Lung (tissue), 11 donors: ENCODE measurements at regions not wholly inside any gene's neighbourhood (a gene's known extent, or its start where the extent isn't known, plus 50 kb on each side); places are given as distances from the start of the nearest gene placed in this dataset.

ENCODE experiments used
- ATAC-seq: fragments of 200-7000 bp; cut with Tn5 transposase; one replicate; pipeline ENCODE4 v1.9.1; 2020; ENCODE audit warnings: moderate number of reproducible peaks; ENCODE audit not compliant: insufficient read depth, low FRiP score
- DNase-seq, 3 donors: peaks; one replicate each; pipeline ENCODE4 v3.0.0-alpha.2; 2013 to 2017
- H3K27ac ChIP-seq, 2 donors: one replicate each; pipeline ENCODE4 v1.5.1; 2013; ENCODE audit warnings: mild to moderate bottlenecking in 2 of 2, moderate library complexity in 2 of 2, control low read depth in 1 of 2, inconsistent platforms in 1 of 2, low read depth in 1 of 2, low read length in 1 of 2
- H3K27me3 ChIP-seq, 3 donors: one replicate each; pipeline ENCODE4 v1.5.1; 2013; ENCODE audit warnings: low read length in 2 of 3; ENCODE audit not compliant: control insufficient read depth in 3 of 3, insufficient read depth in 3 of 3
- H3K36me3 ChIP-seq, 4 donors: one replicate each; pipeline ENCODE4 v1.5.1; 2013; ENCODE audit warnings: low read length in 4 of 4, mild to moderate bottlenecking in 1 of 4, moderate library complexity in 1 of 4; ENCODE audit not compliant: control insufficient read depth in 4 of 4, insufficient read depth in 4 of 4
- H3K4me1 ChIP-seq, 5 donors: one replicate each; pipeline ENCODE4 v1.5.1; 2013; ENCODE audit warnings: low read length in 5 of 5, mild to moderate bottlenecking in 2 of 5, moderate library complexity in 1 of 5; ENCODE audit not compliant: control insufficient read depth in 5 of 5, insufficient read depth in 5 of 5
- H3K4me3 ChIP-seq: one replicate; pipeline ENCODE4 v1.5.1; 2013; ENCODE audit warnings: mild to moderate bottlenecking, control low read depth, moderate library complexity
- H3K9ac ChIP-seq, 2 donors: one replicate each; pipeline ENCODE4 v1.5.1; 2013; ENCODE audit warnings: low read length in 2 of 2, control low read depth in 1 of 2; ENCODE audit not compliant: insufficient read depth in 1 of 2
- H3K9me3 ChIP-seq, 4 donors: one replicate each; pipeline ENCODE4 v1.5.1; 2013; ENCODE audit warnings: low read length in 3 of 4, mild to moderate bottlenecking in 1 of 4, moderate library complexity in 1 of 4; ENCODE audit not compliant: control insufficient read depth in 4 of 4, insufficient read depth in 3 of 4
- CTCF ChIP-seq: IDR thresholded peaks from 2 replicates; pipeline ENCODE4 v1.5.1; 2012; ENCODE audit warnings: mild to moderate bottlenecking; ENCODE audit errors: control extremely low read depth, extremely low read depth
- WGBS, 2 donors: extraction: QIAGEN DNeasy Blood & Tissue Kit; methylation state at CpG; one replicate each; pipeline ENCODE4 v1.1.7; 2013; 5-methylcytosine and 5-hydroxymethylcytosine counted together
- donor health status: control.
- donor health status: control.
- donor health status: Bipolar disorder and iron deficiency.
- donor health status: healthy.
- donor health status: DM: yes; HTN: yes; CAD: no.

DNA sequence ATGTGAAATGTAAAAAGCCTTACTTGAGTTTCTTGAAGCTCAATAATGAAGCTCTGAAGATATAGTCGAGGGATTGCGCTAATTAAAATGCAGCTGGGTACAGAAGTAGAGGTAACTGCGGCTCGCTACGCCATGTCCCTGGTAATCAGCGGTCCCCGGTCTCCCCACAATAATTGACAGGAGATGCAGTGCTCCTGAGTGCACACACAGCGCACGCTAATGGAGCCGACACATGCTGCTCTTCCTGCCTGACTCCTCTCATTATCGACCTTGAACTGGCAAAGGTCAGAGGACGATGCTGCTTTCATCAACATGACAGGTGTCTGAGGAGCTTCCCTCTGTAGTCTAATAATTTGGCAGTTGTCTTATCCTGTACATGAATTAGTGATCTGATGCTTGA is 365.9 kb downstream of the RNF144B start:
- no peak overlapping the region for H3K4me3 ChIP-seq
- WGBS, 2 donors = 77 to 80% methylated on average over 12 of the region's 12 CpGs
- no peaks in the 10 kb centered on the region for H3K36me3 ChIP-seq
- H3K9me3 ChIP-seq = no peaks in the 10 kb centered on the region
- DNase-seq (no peak), ATAC-seq (no peak)
- TF ChIP-seq CTCF = no peak
- H3K27ac ChIP-seq = no peak overlapping the region
- H3K27me3 ChIP-seq = peaks cover 0 to 12% (median 6%) of the 10 kb centered on the region in 3 donors
- no peak overlapping the region for H3K9ac ChIP-seq
- peaks cover 0 to 2% (median 0%) of the 10 kb centered on the region in 5 donors for H3K4me1 ChIP-seq

DNA sequence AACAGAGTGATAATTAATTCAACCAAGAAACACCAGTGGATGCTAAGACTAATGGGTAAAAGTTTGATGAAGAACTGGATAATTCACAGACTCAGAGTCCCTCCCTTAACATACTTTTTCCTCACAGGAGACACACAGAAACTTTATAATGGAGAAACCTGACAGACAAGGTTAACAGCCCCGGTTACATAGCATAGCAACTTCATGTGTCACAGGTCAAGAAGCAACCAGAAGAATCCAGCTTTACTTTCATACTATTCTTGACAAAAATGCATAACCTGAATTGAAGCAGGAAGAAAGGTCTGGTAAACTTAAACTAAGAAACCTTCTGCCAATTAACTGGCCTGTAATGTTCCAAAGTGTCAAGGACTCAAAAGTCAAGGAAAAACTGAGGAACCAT is 375.9 kb downstream of the RNF144B start:
- TF ChIP-seq CTCF = no peak
- DNase-seq (peak in 1 of 3 donors; percentile 4), ATAC-seq (no peak)
- no peaks in the 10 kb centered on the region for H3K27me3 ChIP-seq
- no peaks in the 10 kb centered on the region for H3K36me3 ChIP-seq
- 57 to 78% methylated on average over 1 of the region's 1 CpG for WGBS, 2 donors
- H3K4me1 ChIP-seq = no peaks in the 10 kb centered on the region
- peaks cover 0 to 3% (median under 1%) of the 10 kb centered on the region in 4 donors for H3K9me3 ChIP-seq
- H3K4me3 ChIP-seq = no peak overlapping the region
- no peak overlapping the region for H3K9ac ChIP-seq
- no peak overlapping the region for H3K27ac ChIP-seq

- Histone ChIP-seq H3K27me3 (no peaks in the 10 kb centered on the region), H3K36me3 (no peaks in the 10 kb centered on the region), H3K9me3 (no peaks in the 10 kb centered on the region), H3K4me1 (no peaks in the 10 kb centered on the region), H3K9ac (no peak overlapping the region), H3K27ac (no peak overlapping the region), H3K4me3 (no peak overlapping the region)
- 74 to 77% methylated on average over 1 of the region's 1 CpG for WGBS, 2 donors
- DNase-seq (no peak), ATAC-seq (no peak)
- no peak for TF ChIP-seq CTCF
Observed at GRCh38 chr6:18784794-18785193, 397.6 kb downstream of the RNF144B start.

DNA sequence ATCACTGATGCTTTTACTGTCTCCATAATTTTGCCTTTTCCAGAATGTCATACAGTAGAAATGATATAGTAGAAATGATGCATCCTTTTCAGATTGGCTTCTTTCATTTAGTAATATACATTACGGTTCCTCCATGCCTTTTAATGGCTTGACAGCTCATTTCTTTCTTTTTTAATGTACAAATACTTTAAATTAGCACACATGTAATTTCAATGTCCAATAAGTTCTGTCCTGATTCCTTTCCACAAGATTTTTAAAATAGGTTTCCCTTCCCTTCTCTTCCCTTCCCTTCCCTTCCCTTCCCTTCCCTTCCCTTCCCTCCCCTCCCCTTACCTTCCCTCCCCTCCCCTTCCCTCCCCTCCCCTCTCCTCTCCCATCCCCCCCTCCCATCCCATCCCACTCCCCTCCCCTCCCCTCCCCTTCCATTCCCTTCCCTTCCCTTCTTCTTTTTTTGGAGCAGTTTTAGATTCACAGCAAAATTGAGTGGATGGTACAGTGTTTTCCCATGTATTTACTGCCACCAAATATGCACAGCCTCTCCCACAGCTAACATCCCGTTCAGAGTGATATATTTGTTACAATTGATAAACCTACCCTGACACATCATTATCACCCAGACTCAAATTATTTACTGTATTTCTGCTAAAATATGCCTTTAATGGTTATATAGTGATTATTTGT is 398.8 kb downstream of the RNF144B start:
- no peak for TF ChIP-seq CTCF
- DNase-seq (no peak), ATAC-seq (no peak)
- Histone ChIP-seq H3K36me3 (no peaks in the 10 kb centered on the region), H3K27ac (no peak overlapping the region), H3K9me3 (no peaks in the 10 kb centered on the region), H3K4me3 (no peak overlapping the region), H3K27me3 (no peaks in the 10 kb centered on the region), H3K4me1 (no peaks in the 10 kb centered on the region), H3K9ac (no peak overlapping the region)
- WGBS, 2 donors = 36 to 60% methylated on average over 2 of the region's 2 CpGs
